ENCODE measurements at regions not wholly inside any gene's neighbourhood (a gene's known extent, or its start where the extent isn't known, plus 50 kb on each side); places are given as distances from the start of the nearest gene placed in this dataset.
A peak's percentile ranks its signal among the peaks of the same experiment; 100 is the strongest.

- DNase-seq (ENCODE audit: low spot score), result no peak
These were observed 174.3 kb downstream of the EMX2 start for GRCh38 chr10:117716889-117717288.

- DNase-seq (ENCODE audit: low spot score), result no peak
These were observed 176.7 kb downstream of the EMX2 start for GRCh38 chr10:117718986-117719920.

- DNase-seq (ENCODE audit: low spot score), result no peak
These were observed 178.6 kb downstream of the EMX2 start for GRCh38 chr10:117720931-117721835.

- DNase-seq (ENCODE audit: low spot score), result no peak
These were observed 179.3 kb downstream of the EMX2 start for GRCh38 chr10:117721873-117722272.

- DNase-seq (ENCODE audit: low spot score), result no peak
These were observed 180.8 kb downstream of the EMX2 start for GRCh38 chr10:117723343-117723742.

GRCh38 chr10:117725993-117726392 is 183.4 kb downstream of the EMX2 start:
- peak; percentile 4 for DNase-seq (ENCODE audit: low spot score)

GRCh38 chr10:117726596-117727295 is 184.2 kb downstream of the EMX2 start:
- no peak for DNase-seq (ENCODE audit: low spot score)

GRCh38 chr10:117727421-117727820 is 184.9 kb downstream of the EMX2 start:
- no peak for DNase-seq (ENCODE audit: low spot score)

- no peak for DNase-seq (ENCODE audit: low spot score)
These were observed 185.5 kb downstream of the EMX2 start for GRCh38 chr10:117728087-117728486.

- no peak for DNase-seq (ENCODE audit: low spot score)
These were observed 186.6 kb downstream of the EMX2 start for GRCh38 chr10:117729156-117729555.

GRCh38 chr10:117731121-117731791 is 188.7 kb downstream of the EMX2 start:
- no peak for DNase-seq (ENCODE audit: low spot score)

GRCh38 chr10:117734731-117735405 is 192.3 kb downstream of the EMX2 start:
- DNase-seq (ENCODE audit: low spot score), result no peak

GRCh38 chr10:117736655-117737054 is 194.1 kb downstream of the EMX2 start:
- no peak for DNase-seq (ENCODE audit: low spot score)

GRCh38 chr10:117740088-117740487 is 197.5 kb downstream of the EMX2 start:
- no peak for DNase-seq (ENCODE audit: low spot score)

GRCh38 chr10:117740691-117741222 is 198.2 kb downstream of the EMX2 start:
- no peak for DNase-seq (ENCODE audit: low spot score)

GRCh38 chr10:117741524-117741923 is 199.0 kb downstream of the EMX2 start:
- DNase-seq (ENCODE audit: low spot score), result no peak

GRCh38 chr10:117743509-117743908 is 201.0 kb downstream of the EMX2 start:
- DNase-seq (ENCODE audit: low spot score), result no peak

- no peak for DNase-seq (ENCODE audit: low spot score)
These were observed 202.8 kb downstream of the EMX2 start for GRCh38 chr10:117745301-117745700.

GRCh38 chr10:117746541-117747448 is 204.2 kb downstream of the EMX2 start:
- DNase-seq (ENCODE audit: low spot score), result no peak

- no peak for DNase-seq (ENCODE audit: low spot score)
These were observed 205.1 kb downstream of the EMX2 start for GRCh38 chr10:117747636-117748035.
